ENCODE measurements at regions not wholly inside any gene's neighbourhood (a gene's known extent, or its start where the extent isn't known, plus 50 kb on each side); places are given as distances from the start of the nearest gene placed in this dataset.

DNA sequence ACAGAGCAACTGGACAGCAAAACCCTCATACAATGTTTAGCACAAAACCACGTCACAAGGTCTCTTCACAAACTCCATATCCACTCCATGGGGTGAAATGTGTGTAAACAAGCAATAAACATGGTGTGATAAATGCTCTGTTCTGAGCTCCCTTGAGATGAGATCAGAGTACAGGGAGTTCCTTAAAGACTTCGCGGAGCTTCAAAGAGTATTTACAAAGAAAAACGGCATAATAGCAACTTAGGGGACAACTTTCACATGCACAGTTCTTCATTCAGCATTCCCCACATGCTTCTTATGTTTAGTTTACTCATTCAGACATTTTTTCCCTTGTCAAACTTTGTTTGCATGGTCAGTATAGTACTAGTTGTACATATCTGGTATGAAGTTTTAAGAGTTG, 52.5 kb upstream of the SUCLG2 start:
- no peak for FAIRE-seq
- Histone ChIP-seq H3K4me2 (ENCODE audit: insufficient read depth, low read length) (no peak overlapping the region), H2AFZ (ENCODE audit: low read depth, low read length) (no peak overlapping the region), H3K79me2 (ENCODE audit: control insufficient read depth, insufficient read depth, low read length) (no peaks in the 10 kb centered on the region), H4K20me1 (replicated peaks; ENCODE audit: control insufficient read depth, extremely low read depth, insufficient read depth, low read length) (no peaks in the 10 kb centered on the region), H3K36me3 (ENCODE audit: control insufficient read depth in 2 of 2, extremely low read depth in 1 of 2, insufficient read depth in 2 of 2, low read length in 2 of 2) (no peaks in the 10 kb centered on the region), H3K27ac (ENCODE audit: insufficient read depth, low read depth, low read length) (no peak overlapping the region), H3K9ac (replicated peaks; ENCODE audit: extremely low read depth, insufficient read depth, low read length) (no peak overlapping the region), H3K4me1 (ENCODE audit: control insufficient read depth, extremely low read depth, insufficient read depth, low read length) (no peaks in the 10 kb centered on the region), H3K9me1 (replicated peaks; ENCODE audit: control insufficient read depth, extremely low read depth, insufficient read depth, low read length) (no peaks in the 10 kb centered on the region), H3K9me3 (replicated peaks; ENCODE audit: control insufficient read depth, insufficient read depth, low read length) (no peaks in the 10 kb centered on the region), H3K27me3 (ENCODE audit: control insufficient read depth in 2 of 2, insufficient read depth in 2 of 2, low read length in 2 of 2) (peaks cover 0 to 2% of the 10 kb centered on the region in 2 experiments), H3K4me3 (replicated peaks in 1 of 3; ENCODE audit: insufficient read depth in 1 of 3, low read depth in 1 of 3, low read length in 3 of 3) (no peak overlapping the region)
- no peak for DNase-seq (ENCODE audit: low read depth, low spot score)
- CTCF ChIA-PET = no interaction called here
- POLR2A ChIA-PET = no interaction called here
- intact Hi-C loops (cut with micrococcal nuclease) = no loop called here
- dilution Hi-C loops (cut with MboI; ENCODE audit: extremely low pct_ligation_motif_present, low sequenced_read_pairs) = no loop called here
- no TSS peak for BruUV-seq (replicated peaks)
- TF ChIP-seq POLR2AphosphoS5 (IDR thresholded peaks at IDR 0.05; ENCODE audit: insufficient read depth, low read depth, low read length) (no peak), MYC (IDR thresholded peaks at IDR 0.05; ENCODE audit: low read depth, low read length) (no peak), JUN (IDR thresholded peaks at IDR 0.05; ENCODE audit: borderline replicate concordance, insufficient read depth, insufficient read length, low read depth) (no peak), FOS (IDR thresholded peaks at IDR 0.05; ENCODE audit: borderline replicate concordance, insufficient read depth, low read length) (no peak), EZH2 (IDR thresholded peaks at IDR 0.05; ENCODE audit: borderline replicate concordance, low read depth, low read length, severe bottlenecking) (no peak), GATA2 (IDR thresholded peaks at IDR 0.05; ENCODE audit: insufficient read depth, insufficient read length, low read depth, low read length) (no peak), POLR2A (IDR thresholded peaks at IDR 0.05; ENCODE audit: low read depth, low read length) (no peak)
- TF ChIP-seq, protein P1, sequence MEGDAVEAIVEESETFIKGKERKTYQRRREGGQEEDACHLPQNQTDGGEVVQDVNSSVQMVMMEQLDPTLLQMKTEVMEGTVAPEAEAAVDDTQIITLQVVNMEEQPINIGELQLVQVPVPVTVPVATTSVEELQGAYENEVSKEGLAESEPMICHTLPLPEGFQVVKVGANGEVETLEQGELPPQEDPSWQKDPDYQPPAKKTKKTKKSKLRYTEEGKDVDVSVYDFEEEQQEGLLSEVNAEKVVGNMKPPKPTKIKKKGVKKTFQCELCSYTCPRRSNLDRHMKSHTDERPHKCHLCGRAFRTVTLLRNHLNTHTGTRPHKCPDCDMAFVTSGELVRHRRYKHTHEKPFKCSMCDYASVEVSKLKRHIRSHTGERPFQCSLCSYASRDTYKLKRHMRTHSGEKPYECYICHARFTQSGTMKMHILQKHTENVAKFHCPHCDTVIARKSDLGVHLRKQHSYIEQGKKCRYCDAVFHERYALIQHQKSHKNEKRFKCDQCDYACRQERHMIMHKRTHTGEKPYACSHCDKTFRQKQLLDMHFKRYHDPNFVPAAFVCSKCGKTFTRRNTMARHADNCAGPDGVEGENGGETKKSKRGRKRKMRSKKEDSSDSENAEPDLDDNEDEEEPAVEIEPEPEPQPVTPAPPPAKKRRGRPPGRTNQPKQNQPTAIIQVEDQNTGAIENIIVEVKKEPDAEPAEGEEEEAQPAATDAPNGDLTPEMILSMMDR (IDR thresholded peaks at IDR 0.05; ENCODE audit: extremely low read depth in 1 of 2, insufficient read depth in 1 of 2, low read depth in 1 of 2, low read length in 2 of 2) = no peak
- TF ChIP-seq, protein P2, sequence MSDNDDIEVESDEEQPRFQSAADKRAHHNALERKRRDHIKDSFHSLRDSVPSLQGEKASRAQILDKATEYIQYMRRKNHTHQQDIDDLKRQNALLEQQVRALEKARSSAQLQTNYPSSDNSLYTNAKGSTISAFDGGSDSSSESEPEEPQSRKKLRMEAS (IDR thresholded peaks at IDR 0.05; ENCODE audit: insufficient read depth, insufficient read length) = no peak

Data from endothelial cell of umbilical vein (primary cell).